ENCODE measurements at regions not wholly inside any gene's neighbourhood (a gene's known extent, or its start where the extent isn't known, plus 50 kb on each side); places are given as distances from the start of the nearest gene placed in this dataset.

DNA sequence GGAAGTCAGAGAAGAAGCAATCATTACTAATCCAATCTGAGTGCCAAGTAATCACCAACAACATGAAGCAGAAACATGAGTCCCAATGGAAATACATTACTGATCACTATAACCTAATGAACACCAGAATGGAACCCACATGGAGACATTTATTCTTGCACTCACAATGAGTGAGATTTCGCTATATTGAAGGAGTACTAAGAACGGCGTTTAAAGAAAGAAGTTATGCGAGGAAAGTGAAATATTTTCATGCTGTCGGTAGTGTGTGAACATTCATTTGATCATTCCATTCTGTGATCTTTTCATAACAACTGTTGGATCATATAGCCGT is 181.1 kb downstream of the IRS1 start:
- DNase-seq (ENCODE audit: insufficient read length, low spot score) (no peak), FAIRE-seq (no peak)
- TF ChIP-seq POU2F2 (IDR thresholded peaks at IDR 0.05; ENCODE audit: low read depth, low read length) (no peak), POLR2AphosphoS5 (IDR thresholded peaks at IDR 0.05; ENCODE audit: low read depth, low read length) (no peak), POLR2A (IDR thresholded peaks at IDR 0.05; ENCODE audit: low read depth, low read length) (no peak), SPI1 (IDR thresholded peaks at IDR 0.05; ENCODE audit: low read depth, low read length) (no peak), PAX5 (IDR thresholded peaks at IDR 0.05; ENCODE audit: insufficient read depth, low read length, severe bottlenecking) (no peak), TAF1 (IDR thresholded peaks at IDR 0.05; ENCODE audit: low read depth, low read length) (no peak)

DNA sequence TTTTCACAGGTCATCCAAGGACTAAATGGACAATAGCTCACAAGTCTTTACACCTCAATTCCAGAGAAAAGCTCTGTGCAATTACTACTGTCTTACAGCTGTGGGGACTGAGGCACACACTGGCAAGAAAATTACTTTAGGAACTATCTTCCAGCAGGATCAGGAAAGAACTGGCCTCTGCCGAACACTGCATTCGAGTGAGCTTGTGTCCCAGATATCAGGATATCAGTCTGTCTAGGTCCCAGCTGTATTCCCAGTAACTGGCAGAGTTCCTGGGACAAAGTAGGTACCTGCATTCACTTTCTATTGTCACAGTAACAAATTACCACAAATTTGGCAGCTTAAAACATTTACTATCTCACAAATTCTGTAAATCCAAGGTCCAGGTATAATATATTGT is 183.7 kb downstream of the IRS1 start:
- FAIRE-seq (no peak), DNase-seq (ENCODE audit: insufficient read length, low spot score) (no peak)
- TF ChIP-seq POLR2AphosphoS5 (IDR thresholded peaks at IDR 0.05; ENCODE audit: low read depth, low read length) (no peak), POLR2A (IDR thresholded peaks at IDR 0.05; ENCODE audit: low read depth, low read length) (no peak), PAX5 (IDR thresholded peaks at IDR 0.05; ENCODE audit: insufficient read depth, low read length, severe bottlenecking) (no peak), POU2F2 (IDR thresholded peaks at IDR 0.05; ENCODE audit: low read depth, low read length) (no peak), SPI1 (IDR thresholded peaks at IDR 0.05; ENCODE audit: low read depth, low read length) (no peak), TAF1 (IDR thresholded peaks at IDR 0.05; ENCODE audit: low read depth, low read length) (no peak)

DNA sequence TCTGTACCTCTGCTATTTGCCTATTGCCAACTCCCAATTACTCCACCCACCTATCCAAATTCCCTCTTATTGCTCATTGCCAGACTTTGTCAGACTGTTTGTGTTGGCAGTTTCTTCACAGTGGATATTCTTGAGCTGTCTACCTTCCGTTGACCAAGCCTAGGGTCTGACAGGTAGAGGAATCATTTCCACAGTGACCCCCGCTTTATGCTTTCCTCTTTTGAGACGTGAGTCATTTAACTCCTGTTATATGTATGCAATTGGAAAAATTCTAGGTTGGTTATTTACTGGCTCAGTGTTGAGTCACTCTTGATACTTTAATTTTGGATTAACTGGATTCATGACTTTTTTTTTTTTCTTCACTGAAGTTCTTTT is 187.7 kb downstream of the IRS1 start:
- no peak for DNase-seq (ENCODE audit: insufficient read length, low spot score)
- TF ChIP-seq TAF1 (IDR thresholded peaks at IDR 0.05; ENCODE audit: low read depth, low read length) (no peak), POLR2AphosphoS5 (IDR thresholded peaks at IDR 0.05; ENCODE audit: low read depth, low read length) (no peak), POU2F2 (IDR thresholded peaks at IDR 0.05; ENCODE audit: low read depth, low read length) (no peak), POLR2A (IDR thresholded peaks at IDR 0.05; ENCODE audit: low read depth, low read length) (no peak), SPI1 (IDR thresholded peaks at IDR 0.05; ENCODE audit: low read depth, low read length) (no peak), PAX5 (IDR thresholded peaks at IDR 0.05; ENCODE audit: insufficient read depth, low read length, severe bottlenecking) (no peak)
- no peak for FAIRE-seq

DNA sequence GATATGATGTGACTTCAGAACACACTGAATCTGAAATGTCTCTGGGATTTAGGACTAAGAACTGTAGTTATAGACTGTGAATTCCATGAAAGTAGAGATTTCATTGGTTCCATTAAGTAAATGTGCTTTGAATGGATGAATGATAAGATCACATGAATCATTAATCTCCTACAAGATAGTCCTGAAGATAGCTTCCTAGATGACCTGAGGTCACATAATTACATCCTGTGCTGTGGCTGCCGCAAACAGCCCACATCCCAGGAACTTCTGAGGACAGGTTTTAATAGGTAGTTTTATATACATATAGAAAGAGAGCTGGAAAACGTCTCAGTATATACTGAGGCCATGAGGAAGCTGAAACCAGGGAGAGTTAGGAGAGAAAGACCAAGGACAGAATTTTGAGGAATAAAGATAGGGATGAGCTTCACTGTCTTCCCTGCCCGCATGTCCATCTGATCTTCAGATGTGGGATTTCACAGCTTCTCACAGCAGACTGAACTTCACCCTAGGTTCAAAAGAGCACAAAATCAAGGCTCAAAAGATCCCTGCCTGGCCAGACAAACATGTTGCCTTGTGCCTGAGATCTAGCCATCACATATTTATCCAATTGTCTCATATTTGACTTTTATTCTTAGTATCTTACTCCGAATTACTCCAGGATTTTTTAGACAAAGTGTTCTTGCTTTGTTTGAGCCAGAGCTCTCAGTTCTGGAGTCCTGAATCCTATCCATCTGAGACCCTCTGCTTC is 188.2 kb downstream of the IRS1 start:
- FAIRE-seq (no peak), DNase-seq (ENCODE audit: insufficient read length, low spot score) (no peak)
- TF ChIP-seq POU2F2 (IDR thresholded peaks at IDR 0.05; ENCODE audit: low read depth, low read length) (no peak), SPI1 (IDR thresholded peaks at IDR 0.05; ENCODE audit: low read depth, low read length) (no peak), PAX5 (IDR thresholded peaks at IDR 0.05; ENCODE audit: insufficient read depth, low read length, severe bottlenecking) (no peak), POLR2A (IDR thresholded peaks at IDR 0.05; ENCODE audit: low read depth, low read length) (no peak), TAF1 (IDR thresholded peaks at IDR 0.05; ENCODE audit: low read depth, low read length) (no peak), POLR2AphosphoS5 (IDR thresholded peaks at IDR 0.05; ENCODE audit: low read depth, low read length) (no peak)

DNA sequence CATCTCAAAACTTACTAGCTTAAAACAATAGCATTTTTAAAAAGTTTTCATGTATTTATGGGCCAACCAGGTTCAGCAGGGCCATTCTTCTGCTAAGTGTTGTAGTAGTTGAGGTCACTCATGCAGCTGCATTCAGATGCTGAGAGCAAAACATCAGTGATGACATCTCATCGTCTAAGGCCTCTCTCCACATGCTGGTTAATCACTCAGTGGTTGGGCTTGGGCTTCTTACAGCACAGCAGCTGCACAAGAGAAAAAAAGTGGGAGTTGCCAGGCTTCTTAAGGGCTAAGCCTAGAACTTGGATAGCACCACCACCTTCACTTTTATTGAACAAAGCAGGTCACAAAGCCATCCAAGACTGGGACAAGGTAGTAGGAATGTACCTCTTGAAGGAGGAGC is 190.3 kb downstream of the IRS1 start:
- FAIRE-seq (no peak), DNase-seq (ENCODE audit: insufficient read length, low spot score) (no peak)
- no peak for TF ChIP-seq POLR2AphosphoS5 (IDR thresholded peaks at IDR 0.05; ENCODE audit: low read depth, low read length)
- TF ChIP-seq TAF1 (IDR thresholded peaks at IDR 0.05; ENCODE audit: low read depth, low read length): no peak
- TF ChIP-seq PAX5 (IDR thresholded peaks at IDR 0.05; ENCODE audit: insufficient read depth, low read length, severe bottlenecking): no peak
- no peak for TF ChIP-seq POU2F2 (IDR thresholded peaks at IDR 0.05; ENCODE audit: low read depth, low read length)
- no peak for TF ChIP-seq POLR2A (IDR thresholded peaks at IDR 0.05; ENCODE audit: low read depth, low read length)
- no peak for TF ChIP-seq SPI1 (IDR thresholded peaks at IDR 0.05; ENCODE audit: low read depth, low read length)

DNA sequence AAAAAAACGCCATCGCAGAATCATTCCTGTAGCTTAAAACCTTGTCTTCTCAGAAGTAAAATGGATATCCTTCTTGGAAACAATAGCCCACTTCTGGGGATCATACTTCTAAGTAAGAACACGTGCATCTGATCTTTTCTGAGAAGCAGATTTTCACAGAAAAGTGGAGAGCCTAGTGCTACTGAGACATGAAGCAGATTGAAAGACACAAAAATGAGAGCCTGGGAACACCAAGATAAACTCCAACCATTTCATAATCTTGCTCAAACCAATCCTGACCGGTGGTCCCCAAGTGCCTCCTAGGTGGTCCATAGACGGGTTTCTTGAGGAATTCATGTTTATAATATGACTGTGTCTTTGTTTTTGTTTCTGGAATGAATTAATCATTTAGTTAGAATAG is 191.2 kb downstream of the IRS1 start:
- no peak for TF ChIP-seq TAF1 (IDR thresholded peaks at IDR 0.05; ENCODE audit: low read depth, low read length)
- TF ChIP-seq PAX5 (IDR thresholded peaks at IDR 0.05; ENCODE audit: insufficient read depth, low read length, severe bottlenecking): no peak
- no peak for TF ChIP-seq POLR2A (IDR thresholded peaks at IDR 0.05; ENCODE audit: low read depth, low read length)
- TF ChIP-seq POU2F2 (IDR thresholded peaks at IDR 0.05; ENCODE audit: low read depth, low read length): no peak
- no peak for FAIRE-seq
- no peak for DNase-seq (ENCODE audit: insufficient read length, low spot score)

DNA sequence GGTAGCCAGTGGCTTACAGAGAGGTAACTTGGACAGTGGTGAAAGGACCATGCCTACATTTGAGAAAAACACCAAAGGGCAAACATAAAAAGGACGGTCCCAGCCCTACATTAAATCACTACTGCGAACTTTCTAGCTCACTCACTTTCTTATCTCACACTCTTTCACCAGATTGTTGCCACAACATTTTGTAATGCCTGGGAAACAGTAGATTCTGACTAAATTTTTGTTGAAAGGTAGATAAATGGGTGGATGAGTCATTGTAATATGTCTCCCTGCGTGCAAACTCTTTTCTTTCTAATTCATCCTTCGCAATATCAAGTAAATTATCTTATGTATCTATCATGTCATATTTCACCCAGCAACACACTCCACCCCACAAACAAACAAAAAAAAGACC is 192.2 kb downstream of the IRS1 start:
- FAIRE-seq: no peak
- no peak for DNase-seq (ENCODE audit: insufficient read length, low spot score)

DNA sequence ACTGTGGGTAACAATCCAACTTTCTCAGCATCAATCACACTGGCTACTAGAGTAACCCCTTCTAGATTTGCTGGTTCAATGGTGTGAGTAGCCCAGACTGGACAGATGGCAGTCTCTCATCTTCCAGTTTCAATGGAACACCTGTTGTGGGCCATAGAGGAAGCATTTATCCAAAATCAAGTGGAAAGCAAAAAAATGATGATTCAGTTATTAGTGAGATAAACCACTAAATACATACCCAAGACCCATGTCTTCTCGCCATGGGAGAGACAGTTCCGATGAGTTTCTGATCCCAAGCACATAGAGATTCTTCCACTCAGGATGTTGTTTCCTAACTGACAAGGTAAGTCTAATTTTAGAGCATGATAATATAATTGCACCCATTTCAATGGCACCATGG is 194.0 kb downstream of the IRS1 start:
- TF ChIP-seq TAF1 (IDR thresholded peaks at IDR 0.05; ENCODE audit: low read depth, low read length): no peak
- no peak for TF ChIP-seq PAX5 (IDR thresholded peaks at IDR 0.05; ENCODE audit: insufficient read depth, low read length, severe bottlenecking)
- TF ChIP-seq POLR2A (IDR thresholded peaks at IDR 0.05; ENCODE audit: low read depth, low read length): no peak
- TF ChIP-seq POLR2AphosphoS5 (IDR thresholded peaks at IDR 0.05; ENCODE audit: low read depth, low read length): no peak
- TF ChIP-seq POU2F2 (IDR thresholded peaks at IDR 0.05; ENCODE audit: low read depth, low read length): no peak
- no peak for TF ChIP-seq SPI1 (IDR thresholded peaks at IDR 0.05; ENCODE audit: low read depth, low read length)
- FAIRE-seq: no peak

More for the DNA sequence above, 192.2 kb downstream of the IRS1 start:
- TF ChIP-seq POLR2A (IDR thresholded peaks at IDR 0.05; ENCODE audit: low read depth, low read length) (no peak), POLR2AphosphoS5 (IDR thresholded peaks at IDR 0.05; ENCODE audit: low read depth, low read length) (no peak), POU2F2 (IDR thresholded peaks at IDR 0.05; ENCODE audit: low read depth, low read length) (no peak), SPI1 (IDR thresholded peaks at IDR 0.05; ENCODE audit: low read depth, low read length) (no peak), PAX5 (IDR thresholded peaks at IDR 0.05; ENCODE audit: insufficient read depth, low read length, severe bottlenecking) (no peak), TAF1 (IDR thresholded peaks at IDR 0.05; ENCODE audit: low read depth, low read length) (no peak)

DNA sequence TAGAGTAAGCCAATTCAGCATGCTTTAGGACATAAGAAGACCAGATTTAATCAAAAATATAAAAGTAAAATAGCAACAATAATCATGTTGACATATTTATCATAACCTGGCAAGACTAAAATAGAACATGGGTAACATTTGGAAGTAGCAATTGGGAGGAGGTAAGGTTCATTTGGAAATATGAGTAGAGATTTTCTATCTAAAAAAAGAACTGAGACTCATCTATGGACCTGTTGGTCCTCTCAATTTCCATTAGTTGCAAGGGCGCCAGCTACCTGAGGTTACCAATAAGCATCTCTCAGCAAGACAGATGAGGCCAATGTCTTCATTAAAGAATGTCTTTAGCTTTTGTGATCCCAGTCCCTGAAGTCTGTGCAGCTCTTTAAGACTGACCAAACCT is 196.0 kb downstream of the IRS1 start:
- no peak for FAIRE-seq
- no peak for DNase-seq (ENCODE audit: insufficient read length, low spot score)

More for the DNA sequence above, 194.0 kb downstream of the IRS1 start:
- DNase-seq (ENCODE audit: insufficient read length, low spot score): no peak

More for the DNA sequence above, 196.0 kb downstream of the IRS1 start:
- no peak for TF ChIP-seq POLR2AphosphoS5 (IDR thresholded peaks at IDR 0.05; ENCODE audit: low read depth, low read length)
- no peak for TF ChIP-seq PAX5 (IDR thresholded peaks at IDR 0.05; ENCODE audit: insufficient read depth, low read length, severe bottlenecking)
- no peak for TF ChIP-seq POU2F2 (IDR thresholded peaks at IDR 0.05; ENCODE audit: low read depth, low read length)
- TF ChIP-seq POLR2A (IDR thresholded peaks at IDR 0.05; ENCODE audit: low read depth, low read length): no peak
- TF ChIP-seq SPI1 (IDR thresholded peaks at IDR 0.05; ENCODE audit: low read depth, low read length): no peak
- no peak for TF ChIP-seq TAF1 (IDR thresholded peaks at IDR 0.05; ENCODE audit: low read depth, low read length)
